ENCODE measurements at regions not wholly inside any gene's neighbourhood (a gene's known extent, or its start where the extent isn't known, plus 50 kb on each side); places are given as distances from the start of the nearest gene placed in this dataset.

DNA sequence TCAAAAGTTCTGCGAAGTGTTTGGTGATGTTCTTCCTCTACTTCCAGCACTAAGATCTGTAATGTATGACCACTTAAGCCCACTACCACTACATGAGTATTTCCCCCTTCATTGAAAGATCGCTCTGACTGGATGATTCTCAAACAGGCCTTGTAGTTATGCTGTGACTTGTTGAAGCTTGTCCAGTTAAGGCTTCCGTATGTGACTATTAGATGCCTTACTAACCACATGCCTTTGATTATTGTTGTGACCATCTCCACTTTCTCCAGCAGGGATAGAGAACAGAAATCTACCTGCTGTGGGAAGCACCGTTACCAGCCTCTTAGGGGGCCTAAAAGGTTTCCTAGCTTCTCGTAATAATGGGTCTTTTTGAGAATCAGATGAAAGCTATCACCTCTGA, 81.1 kb downstream of the NOC3L start:
- TF ChIP-seq, protein P1, sequence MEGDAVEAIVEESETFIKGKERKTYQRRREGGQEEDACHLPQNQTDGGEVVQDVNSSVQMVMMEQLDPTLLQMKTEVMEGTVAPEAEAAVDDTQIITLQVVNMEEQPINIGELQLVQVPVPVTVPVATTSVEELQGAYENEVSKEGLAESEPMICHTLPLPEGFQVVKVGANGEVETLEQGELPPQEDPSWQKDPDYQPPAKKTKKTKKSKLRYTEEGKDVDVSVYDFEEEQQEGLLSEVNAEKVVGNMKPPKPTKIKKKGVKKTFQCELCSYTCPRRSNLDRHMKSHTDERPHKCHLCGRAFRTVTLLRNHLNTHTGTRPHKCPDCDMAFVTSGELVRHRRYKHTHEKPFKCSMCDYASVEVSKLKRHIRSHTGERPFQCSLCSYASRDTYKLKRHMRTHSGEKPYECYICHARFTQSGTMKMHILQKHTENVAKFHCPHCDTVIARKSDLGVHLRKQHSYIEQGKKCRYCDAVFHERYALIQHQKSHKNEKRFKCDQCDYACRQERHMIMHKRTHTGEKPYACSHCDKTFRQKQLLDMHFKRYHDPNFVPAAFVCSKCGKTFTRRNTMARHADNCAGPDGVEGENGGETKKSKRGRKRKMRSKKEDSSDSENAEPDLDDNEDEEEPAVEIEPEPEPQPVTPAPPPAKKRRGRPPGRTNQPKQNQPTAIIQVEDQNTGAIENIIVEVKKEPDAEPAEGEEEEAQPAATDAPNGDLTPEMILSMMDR (IDR thresholded peaks at IDR 0.05), result no peak
- TF ChIP-seq POLR2AphosphoS5 (IDR thresholded peaks at IDR 0.05; ENCODE audit: low read depth, low read length) (no peak), SIN3A (IDR thresholded peaks at IDR 0.05; ENCODE audit: borderline replicate concordance, insufficient read depth, low read depth, low read length) (no peak), TCF7L2 (IDR thresholded peaks at IDR 0.05; ENCODE audit: low read depth, low read length) (no peak)
- TF ChIP-seq, protein P2, sequence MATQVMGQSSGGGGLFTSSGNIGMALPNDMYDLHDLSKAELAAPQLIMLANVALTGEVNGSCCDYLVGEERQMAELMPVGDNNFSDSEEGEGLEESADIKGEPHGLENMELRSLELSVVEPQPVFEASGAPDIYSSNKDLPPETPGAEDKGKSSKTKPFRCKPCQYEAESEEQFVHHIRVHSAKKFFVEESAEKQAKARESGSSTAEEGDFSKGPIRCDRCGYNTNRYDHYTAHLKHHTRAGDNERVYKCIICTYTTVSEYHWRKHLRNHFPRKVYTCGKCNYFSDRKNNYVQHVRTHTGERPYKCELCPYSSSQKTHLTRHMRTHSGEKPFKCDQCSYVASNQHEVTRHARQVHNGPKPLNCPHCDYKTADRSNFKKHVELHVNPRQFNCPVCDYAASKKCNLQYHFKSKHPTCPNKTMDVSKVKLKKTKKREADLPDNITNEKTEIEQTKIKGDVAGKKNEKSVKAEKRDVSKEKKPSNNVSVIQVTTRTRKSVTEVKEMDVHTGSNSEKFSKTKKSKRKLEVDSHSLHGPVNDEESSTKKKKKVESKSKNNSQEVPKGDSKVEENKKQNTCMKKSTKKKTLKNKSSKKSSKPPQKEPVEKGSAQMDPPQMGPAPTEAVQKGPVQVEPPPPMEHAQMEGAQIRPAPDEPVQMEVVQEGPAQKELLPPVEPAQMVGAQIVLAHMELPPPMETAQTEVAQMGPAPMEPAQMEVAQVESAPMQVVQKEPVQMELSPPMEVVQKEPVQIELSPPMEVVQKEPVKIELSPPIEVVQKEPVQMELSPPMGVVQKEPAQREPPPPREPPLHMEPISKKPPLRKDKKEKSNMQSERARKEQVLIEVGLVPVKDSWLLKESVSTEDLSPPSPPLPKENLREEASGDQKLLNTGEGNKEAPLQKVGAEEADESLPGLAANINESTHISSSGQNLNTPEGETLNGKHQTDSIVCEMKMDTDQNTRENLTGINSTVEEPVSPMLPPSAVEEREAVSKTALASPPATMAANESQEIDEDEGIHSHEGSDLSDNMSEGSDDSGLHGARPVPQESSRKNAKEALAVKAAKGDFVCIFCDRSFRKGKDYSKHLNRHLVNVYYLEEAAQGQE (IDR thresholded peaks at IDR 0.05; ENCODE audit: insufficient read depth in 1 of 2, low read depth in 2 of 2, low read length in 1 of 2), result no peak
